UCSD-AML1 (cell line): ENCODE measurements at regions not wholly inside any gene's neighbourhood (a gene's known extent, or its start where the extent isn't known, plus 50 kb on each side); places are given as distances from the start of the nearest gene placed in this dataset.

Experiments
- DNase-seq: peaks from one replicate; lab custom pipeline; 2025; ENCODE audit not compliant: unreplicated experiment; lab: John Stamatoyannopoulos, UW

DNA sequence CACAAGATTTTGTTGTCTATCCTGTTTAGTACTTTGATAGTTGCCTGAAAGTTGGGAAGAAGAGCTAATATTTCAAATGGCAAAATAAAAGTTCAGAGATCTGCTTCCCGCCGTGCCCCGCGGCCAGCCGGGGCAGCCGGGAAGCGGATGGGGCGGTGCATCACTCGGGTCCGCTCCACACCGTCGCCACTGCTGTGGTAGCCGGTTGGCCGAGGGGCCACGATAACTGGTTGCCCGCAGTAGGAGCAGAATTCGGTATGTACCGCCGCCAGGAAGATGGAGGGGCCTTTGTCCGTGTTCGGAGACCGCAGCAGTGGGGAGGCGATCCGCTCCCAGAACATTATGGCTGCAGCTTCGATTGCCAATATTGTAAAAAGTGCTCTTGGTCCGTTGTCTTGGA lies 427.2 kb upstream of the PDE3A start:
- no peak for DNase-seq

DNA sequence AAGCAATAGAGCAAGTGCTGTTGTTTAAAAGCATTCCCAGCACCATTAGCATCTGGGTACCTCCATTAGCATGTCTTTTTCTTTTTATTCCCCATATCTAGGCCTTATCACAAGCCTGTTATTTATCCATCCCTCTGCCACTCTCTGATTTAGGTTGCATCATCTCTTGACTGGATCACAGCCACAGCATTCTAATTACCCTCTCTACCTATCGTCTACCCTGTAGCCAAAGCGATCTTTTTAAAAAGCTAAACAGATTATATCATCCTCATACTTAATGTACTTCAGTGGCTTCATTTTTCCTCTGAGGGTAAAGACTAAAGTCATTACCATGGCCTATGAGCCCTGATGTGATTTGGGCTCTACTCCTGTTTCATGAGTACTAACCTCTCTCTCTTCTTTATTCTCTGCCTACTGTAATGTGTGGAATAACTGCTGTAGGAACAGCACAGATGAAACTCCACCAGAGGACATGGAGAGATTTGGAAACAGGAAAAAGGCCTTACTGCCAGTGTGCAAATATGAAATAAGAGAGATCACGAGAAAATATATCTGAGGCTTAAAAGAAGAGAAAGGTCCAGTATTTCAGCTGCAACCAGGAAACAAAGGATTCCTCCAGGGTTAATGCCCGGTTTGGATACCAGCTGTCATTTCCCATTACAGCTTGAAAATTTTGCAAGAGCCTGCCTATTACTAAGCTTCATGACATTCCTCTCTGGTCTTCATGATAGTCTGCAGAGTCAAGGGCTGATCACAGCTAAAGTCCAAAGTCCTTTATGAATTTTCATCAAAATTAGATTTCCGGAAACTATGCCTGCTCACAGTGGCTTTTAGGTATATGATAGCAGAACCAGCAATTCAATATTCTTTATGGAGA lies 422.5 kb upstream of the PDE3A start:
- no peak for DNase-seq

DNA sequence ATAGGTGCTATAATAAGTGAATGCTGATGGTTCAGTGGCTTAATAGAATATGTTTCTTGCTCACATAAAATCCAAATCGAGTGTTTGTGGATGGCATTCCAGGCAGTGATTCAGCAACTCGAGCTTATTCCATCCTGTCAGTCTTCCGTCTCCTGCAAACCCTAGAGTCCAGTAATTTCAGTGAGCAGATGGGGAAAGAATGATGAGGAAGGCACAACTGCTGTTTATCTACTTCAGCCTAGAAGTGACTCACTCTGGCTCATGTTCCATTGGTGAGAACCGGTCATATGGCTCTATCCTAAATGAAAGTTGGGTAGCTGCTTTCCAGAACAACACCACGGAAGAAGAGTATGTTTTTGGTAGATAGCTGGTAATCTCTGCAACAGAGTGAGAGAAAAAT lies 421.8 kb upstream of the PDE3A start:
- no peak for DNase-seq

DNA sequence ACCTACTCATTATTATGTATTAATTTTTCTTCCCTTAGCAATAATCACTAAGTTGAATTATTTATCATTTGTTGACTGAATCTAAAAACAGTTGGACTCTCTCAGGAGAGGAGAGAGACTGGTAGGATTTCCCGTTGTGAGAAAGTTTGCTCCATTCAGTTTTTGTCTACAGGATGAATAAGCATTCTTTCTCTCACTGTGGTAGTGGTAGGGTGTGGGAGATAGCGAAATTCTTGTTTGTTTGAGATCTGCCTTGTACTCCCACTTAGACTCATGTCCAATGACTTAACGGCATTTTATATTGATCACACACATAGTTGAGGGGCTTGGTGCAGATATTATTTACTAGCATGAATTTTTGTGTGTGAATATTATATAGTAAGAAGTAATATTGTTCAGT lies 421.0 kb upstream of the PDE3A start:
- no peak for DNase-seq

GRCh38 chr12:19951664-19952063 lies 416.7 kb upstream of the PDE3A start:
- no peak for DNase-seq

- no peak for DNase-seq
Observed at GRCh38 chr12:19953734-19954133, 414.6 kb upstream of the PDE3A start.

DNA sequence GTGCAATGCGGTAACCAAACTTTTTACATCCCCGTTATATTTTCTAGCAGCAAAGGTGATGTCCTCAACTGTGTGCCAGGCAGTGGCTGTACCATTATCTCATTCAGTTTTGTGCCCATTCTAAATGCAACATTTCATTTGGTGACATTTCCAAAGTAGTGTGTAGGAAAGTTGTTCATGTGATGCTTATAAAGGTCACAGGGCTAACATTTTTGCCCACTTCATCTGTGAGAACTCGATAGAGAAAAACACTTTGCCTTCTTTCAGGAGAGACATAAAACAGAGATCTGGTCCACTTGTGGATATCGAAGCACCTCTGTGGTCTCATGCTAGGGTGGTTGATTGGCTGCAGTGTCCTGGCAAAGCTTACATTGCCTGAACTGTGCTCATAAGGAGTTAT lies 414.2 kb upstream of the PDE3A start:
- no peak for DNase-seq

DNA sequence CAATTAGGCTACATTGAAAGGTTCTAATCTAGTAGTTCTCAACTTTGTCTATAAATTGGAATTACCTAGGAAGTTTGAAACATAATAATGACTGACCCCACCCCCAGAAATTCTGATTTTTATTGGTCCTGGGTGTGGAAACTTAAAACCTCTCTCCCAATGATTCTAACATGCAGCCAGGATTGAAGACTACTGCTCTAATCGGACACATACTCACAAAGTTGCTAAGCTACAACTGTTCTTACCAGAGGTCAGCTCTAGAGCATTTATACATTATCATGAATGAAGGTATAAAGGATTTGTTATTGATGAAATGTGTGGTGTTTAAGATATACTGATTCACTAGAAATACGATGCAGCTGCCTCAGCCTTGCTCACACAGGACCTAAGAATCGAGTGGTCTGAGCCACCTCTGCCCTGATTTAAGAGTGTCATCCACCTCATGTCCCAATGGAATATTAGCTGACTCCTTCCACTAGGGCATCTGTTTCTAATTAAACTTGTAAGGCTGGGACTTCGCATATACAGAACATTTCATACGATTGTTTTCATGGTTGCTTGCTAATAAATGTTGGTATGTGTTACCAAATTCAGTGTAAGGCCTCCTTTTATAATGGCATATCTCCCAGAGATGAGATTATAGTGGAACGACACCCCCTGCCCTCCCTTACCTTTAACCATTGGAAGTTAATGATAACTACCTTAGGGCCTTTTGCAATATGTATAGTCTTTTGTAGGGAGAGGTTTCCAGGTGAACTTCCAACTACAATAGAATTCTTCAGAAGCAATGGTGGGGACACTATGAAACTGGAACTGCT lies 410.8 kb upstream of the PDE3A start:
- DNase-seq = no peak

- DNase-seq = no peak
Observed at GRCh38 chr12:19958389-19958788, 409.9 kb upstream of the PDE3A start.

GRCh38 chr12:19959353-19959752 lies 409.0 kb upstream of the PDE3A start:
- no peak for DNase-seq

- no peak for DNase-seq
Observed at GRCh38 chr12:19960527-19960926, 407.8 kb upstream of the PDE3A start.

GRCh38 chr12:19962192-19962591 lies 406.1 kb upstream of the PDE3A start:
- DNase-seq = no peak

GRCh38 chr12:19963972-19964371 lies 404.4 kb upstream of the PDE3A start:
- no peak for DNase-seq

GRCh38 chr12:19964549-19964948 lies 403.8 kb upstream of the PDE3A start:
- DNase-seq = no peak

GRCh38 chr12:19965196-19966038 lies 402.9 kb upstream of the PDE3A start:
- DNase-seq = no peak

DNA sequence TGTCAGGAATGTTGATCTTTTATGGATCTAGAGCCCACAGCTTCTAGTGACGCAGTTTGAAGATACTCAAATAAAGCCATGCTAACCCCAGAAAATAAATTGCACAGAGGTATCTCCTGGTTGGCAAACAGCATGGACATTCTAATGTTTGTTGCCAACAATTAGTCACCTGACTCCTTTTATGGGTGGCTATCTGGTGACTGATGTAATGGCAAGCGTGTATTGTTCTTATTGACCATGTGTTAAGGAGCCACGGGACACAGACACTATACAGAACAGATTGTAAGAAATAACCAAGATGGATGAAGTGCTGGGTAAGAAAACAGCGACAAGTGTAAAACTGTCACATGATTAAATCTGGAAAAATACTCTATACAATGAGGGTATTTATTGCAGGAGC lies 401.3 kb upstream of the PDE3A start:
- DNase-seq = no peak

GRCh38 chr12:19967431-19967830 lies 400.9 kb upstream of the PDE3A start:
- no peak for DNase-seq

DNA sequence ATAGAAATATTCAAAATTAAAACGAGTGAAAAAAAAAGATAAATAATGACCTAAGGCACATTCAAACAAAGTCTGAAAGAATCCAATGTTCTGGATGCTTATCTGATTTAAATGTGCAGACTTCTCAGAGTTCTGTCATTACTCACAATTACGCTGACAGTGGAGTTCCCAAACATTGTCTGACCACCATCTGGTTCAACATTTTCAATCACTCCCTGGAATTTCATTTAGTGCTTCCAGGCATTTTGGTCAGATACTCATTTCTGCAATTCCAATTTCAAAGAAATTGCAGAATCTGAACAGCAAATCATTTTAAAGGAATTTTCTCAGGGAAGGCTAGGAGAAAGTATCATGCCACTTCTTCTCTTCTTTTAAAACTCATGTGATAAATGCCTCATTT lies 398.2 kb upstream of the PDE3A start:
- DNase-seq = no peak

DNA sequence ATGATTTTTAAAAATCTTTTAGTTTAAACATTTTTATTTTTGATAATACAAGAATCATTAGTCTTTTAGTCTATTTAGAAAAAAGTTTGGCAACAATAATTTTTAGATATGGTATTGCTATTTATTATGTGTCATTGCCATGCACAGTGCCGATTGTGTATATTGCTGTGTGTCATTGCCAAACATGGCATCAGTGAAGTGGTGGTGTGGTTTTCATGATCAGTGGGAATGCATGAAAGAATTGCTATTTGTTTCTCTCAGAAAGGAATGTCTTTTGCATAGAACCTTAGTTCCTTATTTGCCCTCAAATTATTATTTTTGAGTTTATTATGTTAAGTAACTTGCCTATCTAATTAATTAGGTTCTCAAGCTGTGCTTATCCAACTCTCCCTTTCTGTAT lies 397.5 kb upstream of the PDE3A start:
- no peak for DNase-seq

DNA sequence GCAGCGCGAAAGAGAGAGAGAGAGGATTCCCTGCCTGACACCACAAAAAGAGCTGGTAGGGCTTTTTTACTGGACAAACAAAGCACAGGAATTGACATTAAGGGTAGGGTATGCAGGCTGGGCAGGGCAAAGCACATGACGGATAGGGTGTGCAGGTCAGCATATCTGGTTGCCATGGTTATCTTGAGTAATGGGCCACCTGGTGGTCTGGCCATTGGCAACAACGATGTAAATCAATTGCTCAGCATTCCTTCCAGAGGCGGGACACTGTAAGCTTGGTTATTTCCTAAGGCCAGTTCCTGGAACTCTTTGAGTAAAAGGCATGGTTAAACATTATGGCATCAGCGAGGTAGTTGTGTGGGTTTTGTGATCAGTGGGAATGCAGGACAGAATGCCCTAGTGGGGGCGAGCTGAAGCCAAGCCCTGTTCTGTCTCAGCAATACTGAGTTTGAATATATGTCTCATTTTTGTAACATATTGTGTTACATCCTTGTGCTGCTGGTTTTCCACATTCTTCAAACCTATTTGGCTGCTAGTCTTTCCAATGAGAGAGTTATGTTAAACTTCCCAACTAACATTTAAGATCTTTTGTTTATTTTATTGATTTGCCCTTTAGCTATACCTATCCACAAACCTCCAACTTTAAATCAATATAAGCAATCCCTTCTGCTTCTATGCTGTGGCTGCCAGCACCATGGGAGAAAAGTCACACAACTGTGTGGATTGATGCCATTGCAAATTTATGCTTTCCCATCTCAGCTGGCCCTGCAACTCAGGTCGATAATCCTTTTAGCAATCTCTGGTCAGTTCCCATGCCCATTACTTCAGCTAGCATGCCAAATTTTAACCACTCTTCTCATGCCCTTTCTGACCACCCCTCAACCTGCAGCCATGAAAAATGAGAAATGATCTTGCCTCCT lies 396.7 kb upstream of the PDE3A start:
- DNase-seq = no peak
